Vagina (tissue), 2 donors: ENCODE measurements at regions not wholly inside any gene's neighbourhood (a gene's known extent, or its start where the extent isn't known, plus 50 kb on each side); places are given as distances from the start of the nearest gene placed in this dataset.

Experiments
- DNase-seq, 2 donors: peaks; one replicate each; pipeline ENCODE4 v3.0.0-alpha.2; 2017; ENCODE audit errors: extremely low spot score in 2 of 2
- H3K27ac ChIP-seq: fragments of 200-600 bp; sonication (generic); one replicate; pipeline ENCODE4 v1.5.1; 2019
- H3K27me3 ChIP-seq: fragments of 200-600 bp; sonication (generic); one replicate; pipeline ENCODE4 v1.5.1; 2019
- H3K36me3 ChIP-seq, 2 donors: fragments of 200-600 bp; sonication (generic); one replicate each; pipeline ENCODE4 v1.5.1; 2017 to 2019
- H3K4me1 ChIP-seq: fragments of 200-600 bp; sonication (generic); one replicate; pipeline ENCODE4 v1.5.1; 2019
- H3K4me3 ChIP-seq, 2 donors: fragments of 200-600 bp; sonication (generic); 1 replicate in 1 of 2; 2 replicates in 1 of 2; pipeline ENCODE4 v1.5.1; 2016 to 2019
- H3K9me3 ChIP-seq: fragments of 200-600 bp; sonication (generic); one replicate; pipeline ENCODE4 v1.5.1; 2019
- CTCF ChIP-seq, 3 experiments: fragments of 450-650 bp in 2 of 3; fragments of 200-600 bp in 1 of 3; sonication (generic) in 1 of 3; IDR thresholded peaks; one replicate each; pipeline ENCODE4 v1.5.1; 2017 to 2019; ENCODE audit warnings: antibody characterized with exemption in 3 of 3, mild to moderate bottlenecking in 2 of 3, moderate library complexity in 2 of 3
- POLR2A ChIP-seq, 2 donors: fragments of 450-650 bp; IDR thresholded peaks; one replicate each; pipeline ENCODE4 v1.6.1; 2017; ENCODE audit warnings: antibody characterized with exemption in 2 of 2, mild to moderate bottlenecking in 2 of 2, moderate library complexity in 2 of 2
- POLR2AphosphoS5 ChIP-seq, 2 donors: sonication (generic); formaldehyde crosslinking; IDR thresholded peaks; one replicate each; pipeline ENCODE4 v1.9.0; 2017; ENCODE audit warnings: antibody characterized with exemption in 2 of 2, mild to moderate bottlenecking in 2 of 2, low read depth in 1 of 2; ENCODE audit not compliant: insufficient read depth in 1 of 2
- intact Hi-C: fragments of 100-400 bp; cut with DNase I; formaldehyde crosslinking; loops from one replicate; pipeline ENCODE4 v1.15.1; 2023

- intact Hi-C loops = no loop called here
- TF ChIP-seq POLR2A (IDR thresholded peaks at IDR 0.05) (no peak), CTCF (IDR thresholded peaks at IDR 0.05) (no peak), POLR2AphosphoS5 (IDR thresholded peaks at IDR 0.05; ENCODE audit: insufficient read depth in 1 of 2, low read depth in 1 of 2) (no peak)
Observed at GRCh38 chr2:187177253-187177652, 270.8 kb downstream of the CALCRL start.

GRCh38 chr2:187174582-187174981 is 273.5 kb downstream of the CALCRL start:
- no peaks in the 10 kb centered on the region for H3K9me3 ChIP-seq
- intact Hi-C loops = no loop called here
- no peaks in the 10 kb centered on the region for H3K27me3 ChIP-seq
- DNase-seq = no peak
- TF ChIP-seq POLR2AphosphoS5 (IDR thresholded peaks at IDR 0.05; ENCODE audit: insufficient read depth in 1 of 2, low read depth in 1 of 2) = no peak
- no peak for TF ChIP-seq POLR2A (IDR thresholded peaks at IDR 0.05)
- no peak for TF ChIP-seq CTCF (IDR thresholded peaks at IDR 0.05)
- H3K36me3 ChIP-seq = no peaks in the 10 kb centered on the region
- H3K4me3 ChIP-seq = no peak overlapping the region
- H3K4me1 ChIP-seq = no peaks in the 10 kb centered on the region
- H3K27ac ChIP-seq = no peak overlapping the region

More at GRCh38 chr2:187177253-187177652, 270.8 kb downstream of the CALCRL start:
- no peak overlapping the region for H3K27ac ChIP-seq
- no peaks in the 10 kb centered on the region for H3K9me3 ChIP-seq
- no peak for DNase-seq
- no peaks in the 10 kb centered on the region for H3K4me1 ChIP-seq
- H3K4me3 ChIP-seq = no peak overlapping the region
- no peaks in the 10 kb centered on the region for H3K36me3 ChIP-seq
- no peaks in the 10 kb centered on the region for H3K27me3 ChIP-seq

GRCh38 chr2:187171318-187171717 is 276.7 kb downstream of the CALCRL start:
- Histone ChIP-seq H3K27me3 (no peaks in the 10 kb centered on the region), H3K4me3 (no peak overlapping the region), H3K36me3 (no peaks in the 10 kb centered on the region), H3K27ac (no peak overlapping the region), H3K9me3 (no peaks in the 10 kb centered on the region), H3K4me1 (no peaks in the 10 kb centered on the region)
- TF ChIP-seq CTCF (IDR thresholded peaks at IDR 0.05) (no peak), POLR2A (IDR thresholded peaks at IDR 0.05) (no peak)
- DNase-seq = no peak
- intact Hi-C loops = no loop called here

- TF ChIP-seq POLR2A (IDR thresholded peaks at IDR 0.05) (no peak), CTCF (IDR thresholded peaks at IDR 0.05) (no peak), POLR2AphosphoS5 (IDR thresholded peaks at IDR 0.05; ENCODE audit: insufficient read depth in 1 of 2, low read depth in 1 of 2) (no peak)
- no peak for DNase-seq
- intact Hi-C loops = no loop called here
- Histone ChIP-seq H3K4me1 (no peaks in the 10 kb centered on the region), H3K9me3 (no peaks in the 10 kb centered on the region), H3K4me3 (no peak overlapping the region), H3K36me3 (no peaks in the 10 kb centered on the region), H3K27me3 (no peaks in the 10 kb centered on the region), H3K27ac (no peak overlapping the region)
Observed at GRCh38 chr2:187169864-187170263, 278.2 kb downstream of the CALCRL start.

GRCh38 chr2:187168720-187169713 is 279.0 kb downstream of the CALCRL start:
- intact Hi-C loops = no loop called here
- no peaks in the 10 kb centered on the region for H3K36me3 ChIP-seq
- no peaks in the 10 kb centered on the region for H3K27me3 ChIP-seq
- H3K4me1 ChIP-seq = no peaks in the 10 kb centered on the region
- H3K9me3 ChIP-seq = no peaks in the 10 kb centered on the region
- H3K27ac ChIP-seq = no peak overlapping the region
- H3K4me3 ChIP-seq = no peak overlapping the region
- TF ChIP-seq POLR2AphosphoS5 (IDR thresholded peaks at IDR 0.05; ENCODE audit: insufficient read depth in 1 of 2, low read depth in 1 of 2) = no peak
- TF ChIP-seq POLR2A (IDR thresholded peaks at IDR 0.05) = no peak
- TF ChIP-seq CTCF (IDR thresholded peaks at IDR 0.05) = no peak
- no peak for DNase-seq
